Thyroid gland (tissue), 4 donors: ENCODE measurements at regions not wholly inside any gene's neighbourhood (a gene's known extent, or its start where the extent isn't known, plus 50 kb on each side); places are given as distances from the start of the nearest gene placed in this dataset.

Experiments used
- CTCF ChIP-seq, 6 experiments: fragments of 200-600 bp in 3 of 6; fragments of 450-650 bp in 3 of 6; sonication (generic) in 3 of 6; IDR thresholded peaks; one replicate each; pipeline ENCODE4 v1.5.1; 2016 to 2019; ENCODE audit warnings: antibody characterized with exemption in 6 of 6, mild to moderate bottlenecking in 2 of 6, inconsistent platforms in 1 of 6, moderate library complexity in 1 of 6
- POLR2A ChIP-seq, 2 donors: fragments of 450-650 bp; IDR thresholded peaks; one replicate each; pipeline ENCODE4 v1.6.1; 2017; ENCODE audit warnings: antibody characterized with exemption in 2 of 2, mild to moderate bottlenecking in 2 of 2, moderate library complexity in 1 of 2

DNA sequence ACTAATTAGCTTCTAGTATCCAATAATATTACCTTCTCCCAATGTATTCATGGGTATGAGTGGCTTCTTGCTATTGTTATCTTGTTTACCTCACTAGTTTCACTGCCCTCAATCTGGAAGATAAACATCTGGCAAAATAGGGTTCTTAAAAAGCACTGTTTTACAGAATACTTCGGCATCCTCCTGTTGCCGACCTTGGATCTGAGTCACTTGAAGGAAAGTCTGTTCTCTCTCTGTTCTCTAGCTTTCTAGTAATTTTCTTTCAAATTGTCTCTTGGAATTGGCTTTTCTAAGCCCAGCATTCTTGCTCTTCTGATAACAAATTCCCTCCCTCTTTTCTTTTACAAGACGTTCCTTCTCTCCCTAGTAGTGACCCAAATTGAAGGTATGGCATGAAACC is 189.5 kb downstream of the KITLG start:
- TF ChIP-seq CTCF (IDR thresholded peaks at IDR 0.05) (no peak), POLR2A (IDR thresholded peaks at IDR 0.05) (no peak)
